Activated T-helper 9 cell treated with anti-CD3 and anti-CD28 coated beads, Interleukin-2, amount 50 U/mL, for 16 hours (primary cell): ENCODE measurements at regions not wholly inside any gene's neighbourhood (a gene's known extent, or its start where the extent isn't known, plus 50 kb on each side); places are given as distances from the start of the nearest gene placed in this dataset.
"Not testable (repeated sequence)": the region's sequence is repeated elsewhere in the genome, so short reads cannot be mapped to it uniquely, and the experiment has no call there.

ENCODE experiments used
- DNase-seq: peaks from one replicate; pipeline ENCODE4 v3.0.0-alpha.2; 2020; ENCODE audit warnings: low read depth

DNA sequence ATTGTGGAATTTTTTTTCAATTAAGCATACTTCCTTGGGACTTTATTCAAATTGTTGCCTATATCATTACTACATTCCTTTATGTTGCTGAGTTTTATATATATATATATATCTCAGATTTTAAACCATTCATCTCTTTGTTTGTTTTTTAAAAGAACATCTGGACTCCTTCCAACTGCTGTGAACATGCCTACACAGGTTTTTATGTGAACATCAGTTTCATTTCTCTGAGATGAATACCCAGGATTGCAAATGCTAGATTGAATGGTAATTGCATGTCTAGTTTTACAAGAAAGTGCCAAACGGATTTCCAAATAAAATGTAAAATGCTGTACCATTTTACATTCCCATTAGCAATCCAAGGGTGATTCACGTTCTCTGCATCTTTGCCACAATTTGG lies 1289.3 kb downstream of the HACE1 start:
- DNase-seq: no peak

GRCh38 chr6:103554911-103555310 lies 1304.8 kb downstream of the HACE1 start:
- no peak for DNase-seq

- DNase-seq: no peak
Observed at GRCh38 chr6:103538381-103538780, 1321.3 kb downstream of the HACE1 start.

GRCh38 chr6:103534814-103535213 lies 1324.9 kb downstream of the HACE1 start:
- no peak for DNase-seq

GRCh38 chr6:103534095-103534494 lies 1325.6 kb downstream of the HACE1 start:
- no peak for DNase-seq

DNA sequence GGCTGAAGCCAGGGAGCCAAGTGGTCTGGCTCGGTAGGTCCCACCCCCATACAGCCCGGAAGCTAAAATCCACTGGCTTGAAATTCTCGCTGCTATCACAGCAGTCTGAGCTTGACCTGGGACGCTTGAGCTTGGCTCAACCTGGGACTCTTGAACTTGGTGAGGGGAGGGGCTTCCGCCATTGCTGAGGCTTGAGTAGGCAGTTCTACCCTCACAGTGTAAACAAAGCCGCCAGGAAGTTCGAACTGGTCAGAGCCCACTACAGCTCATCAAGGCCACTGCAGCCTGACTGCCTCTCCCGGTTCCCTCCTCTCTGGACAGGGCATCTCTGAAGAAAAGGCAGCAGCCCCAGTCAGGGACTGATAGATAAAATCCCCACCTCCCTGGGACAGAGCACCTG lies 1337.7 kb downstream of the HACE1 start:
- no peak for DNase-seq

DNA sequence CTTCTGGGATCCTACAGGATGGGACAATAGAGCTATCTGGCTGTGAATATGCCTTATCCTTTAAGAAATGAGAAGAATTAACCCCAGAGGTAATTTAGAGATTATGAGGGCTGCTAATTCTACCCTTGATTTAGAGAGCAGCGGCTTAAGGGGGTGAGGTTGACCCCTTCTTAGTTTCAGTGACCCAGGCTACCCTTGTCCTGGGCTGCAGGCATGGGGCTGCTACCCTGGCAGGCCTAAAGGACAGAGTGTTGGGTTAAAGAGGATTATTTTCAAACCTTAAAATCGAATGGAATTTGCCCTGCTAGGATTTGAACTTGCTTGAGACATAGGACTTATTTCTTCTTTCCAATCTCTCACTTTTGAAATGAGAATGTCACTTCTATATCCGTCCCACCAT lies 1343.4 kb downstream of the HACE1 start:
- DNase-seq: no peak

GRCh38 chr6:103507052-103507451 lies 1352.7 kb downstream of the HACE1 start:
- DNase-seq: no peak

GRCh38 chr6:103505155-103505518 lies 1354.6 kb downstream of the HACE1 start:
- no peak for DNase-seq

DNA sequence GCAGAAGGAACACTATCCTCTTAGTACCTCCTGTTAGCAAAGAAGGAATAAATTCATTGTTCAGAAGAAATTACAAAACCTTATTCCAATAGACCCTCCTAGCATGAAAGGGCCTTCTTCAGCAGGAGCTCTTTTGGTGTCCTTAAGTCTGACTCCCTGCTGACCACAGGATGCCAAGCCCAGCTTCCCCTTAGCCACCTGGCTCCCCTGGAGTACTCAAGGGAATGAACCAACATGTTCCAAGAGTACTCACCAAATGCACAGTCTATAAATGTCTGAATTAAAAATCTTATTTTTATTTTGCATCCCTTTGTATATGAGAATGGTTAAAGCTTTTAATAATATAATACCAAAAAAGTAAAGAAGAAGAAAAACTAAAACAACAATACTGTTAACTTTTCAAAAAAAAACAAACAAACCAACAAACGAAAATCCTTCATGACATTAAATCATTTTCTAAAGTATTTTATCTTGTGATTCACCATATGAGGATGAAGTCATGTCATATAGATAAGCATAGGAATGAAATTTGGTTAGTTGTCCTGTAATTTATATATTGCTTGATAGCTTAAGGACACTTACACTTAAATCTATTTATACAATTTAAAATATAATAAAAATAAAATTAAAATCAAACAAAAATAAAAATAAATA lies 1355.1 kb downstream of the HACE1 start:
- DNase-seq: no peak

GRCh38 chr6:103496588-103496987 lies 1363.1 kb downstream of the HACE1 start:
- not testable (repeated sequence) for DNase-seq

GRCh38 chr6:103456652-103457051 lies 1403.1 kb downstream of the HACE1 start:
- DNase-seq: no peak

DNA sequence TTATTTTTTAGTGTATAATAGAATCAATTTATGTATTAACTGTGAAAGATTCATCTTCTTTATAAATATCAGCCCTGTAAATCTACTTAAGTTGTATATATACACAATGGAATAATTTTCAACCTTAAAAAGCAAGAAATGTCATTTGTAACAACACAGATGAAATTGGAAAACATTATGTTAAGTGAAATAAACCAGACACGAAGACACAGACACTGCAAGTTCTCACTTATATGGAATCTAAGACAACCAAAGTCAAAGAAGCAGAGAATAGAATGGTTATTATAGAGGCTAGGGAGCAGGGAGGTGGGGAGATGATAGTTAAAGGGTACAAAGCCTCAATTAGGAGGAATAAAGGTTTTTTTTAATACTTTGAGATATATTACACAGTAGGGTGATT lies 1404.4 kb downstream of the HACE1 start:
- DNase-seq: no peak

DNA sequence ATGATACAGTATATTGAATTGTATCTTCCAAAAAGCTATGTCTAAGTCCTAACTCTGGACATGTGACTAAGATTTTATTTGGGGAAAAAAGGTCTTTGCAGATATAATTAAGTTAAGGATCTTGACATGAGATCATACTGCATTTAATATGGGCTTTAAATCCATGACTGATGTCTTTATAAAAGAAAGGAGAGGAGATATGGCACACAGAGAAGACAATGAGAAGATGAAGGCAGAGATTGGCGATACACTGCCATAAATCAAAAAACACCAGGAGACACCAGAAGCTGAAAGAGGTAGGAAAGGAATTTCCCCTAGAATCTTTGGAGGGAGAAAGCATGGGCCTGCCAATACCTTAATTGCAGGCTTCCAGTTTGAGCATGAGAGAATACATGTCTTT lies 1450.2 kb downstream of the HACE1 start:
- no peak for DNase-seq

GRCh38 chr6:103405321-103405720 lies 1454.4 kb downstream of the HACE1 start:
- no peak for DNase-seq

- DNase-seq: no peak
Observed at GRCh38 chr6:103404799-103405198, 1454.9 kb downstream of the HACE1 start.

GRCh38 chr6:103396768-103397167 lies 1463.0 kb downstream of the HACE1 start:
- no peak for DNase-seq

DNA sequence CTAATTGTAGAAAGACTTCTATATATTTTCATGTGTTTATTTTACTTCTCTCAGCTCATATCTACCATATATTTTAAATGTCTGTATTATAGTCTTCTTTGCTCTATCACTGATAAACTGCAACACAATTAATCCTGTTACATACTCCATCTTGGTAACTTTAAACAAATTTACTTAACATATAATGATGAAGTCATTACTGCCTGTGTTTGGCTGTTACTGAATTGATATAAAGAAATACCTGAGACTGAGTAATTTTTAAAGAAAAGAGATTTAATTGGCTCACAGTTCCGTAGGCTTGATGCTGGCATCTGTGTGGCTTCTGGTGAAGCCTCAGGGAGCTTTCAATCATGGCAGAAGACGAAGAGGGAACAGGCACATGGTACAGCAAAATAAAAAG lies 1480.4 kb downstream of the HACE1 start:
- DNase-seq: no peak

DNA sequence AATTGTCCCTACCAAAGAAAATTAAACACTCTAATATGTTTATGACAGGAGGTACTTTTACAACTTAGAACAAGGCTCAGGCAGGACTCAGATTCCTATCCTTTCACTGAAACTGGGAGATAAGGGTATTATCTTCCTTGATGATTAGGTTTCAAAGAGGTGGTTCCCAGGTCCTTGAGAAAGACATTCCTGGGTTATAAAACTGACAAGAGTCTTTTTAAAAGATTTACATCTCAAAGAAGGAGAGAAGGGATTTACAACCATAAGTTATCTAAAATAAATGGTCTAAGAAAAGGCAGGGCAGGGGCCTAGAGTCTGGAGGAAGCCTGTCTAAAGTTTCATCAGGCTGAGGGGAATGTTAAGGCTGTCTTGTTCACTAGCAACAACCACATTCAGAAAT lies 1492.5 kb downstream of the HACE1 start:
- DNase-seq: no peak

DNA sequence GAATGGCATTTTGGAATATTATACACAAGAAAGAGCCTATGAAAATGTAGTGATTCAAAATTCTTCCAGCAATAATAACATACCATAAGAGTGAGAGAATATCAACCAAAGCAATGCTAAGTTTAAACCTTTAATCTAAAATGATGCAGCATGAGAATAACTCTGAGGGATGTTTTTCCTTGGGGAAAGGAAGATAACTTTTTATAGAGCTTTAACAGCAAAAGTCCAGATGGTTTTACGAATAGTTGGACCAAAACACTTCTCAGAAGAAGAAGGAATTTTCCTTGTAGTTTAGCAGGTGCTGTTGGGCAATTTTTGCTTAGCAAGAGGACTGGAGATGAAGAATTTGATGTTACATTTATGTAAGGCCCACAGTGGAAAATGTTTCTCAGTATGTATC lies 1503.2 kb downstream of the HACE1 start:
- no peak for DNase-seq

GRCh38 chr6:103344554-103345163 lies 1515.1 kb downstream of the HACE1 start:
- DNase-seq: no peak

DNA sequence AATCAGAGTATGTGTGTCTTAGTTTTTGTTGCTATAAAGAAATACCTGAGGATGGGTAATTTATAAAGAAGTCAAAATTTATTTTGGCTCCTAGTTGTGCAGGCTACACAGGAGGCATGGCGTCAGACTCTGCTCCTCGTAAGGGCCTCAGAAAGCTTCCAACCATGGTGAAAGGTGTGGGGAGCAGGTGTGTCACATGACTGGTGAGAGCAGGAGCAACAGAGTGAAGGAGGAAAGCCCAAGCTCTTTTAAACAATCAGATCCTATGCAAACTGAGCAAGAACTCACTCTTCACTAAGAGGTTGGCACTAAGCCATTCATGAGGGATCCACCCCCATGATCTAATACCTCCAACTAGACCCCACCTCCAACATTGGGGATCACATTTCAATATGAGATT lies 1524.3 kb downstream of the HACE1 start:
- no peak for DNase-seq

DNA sequence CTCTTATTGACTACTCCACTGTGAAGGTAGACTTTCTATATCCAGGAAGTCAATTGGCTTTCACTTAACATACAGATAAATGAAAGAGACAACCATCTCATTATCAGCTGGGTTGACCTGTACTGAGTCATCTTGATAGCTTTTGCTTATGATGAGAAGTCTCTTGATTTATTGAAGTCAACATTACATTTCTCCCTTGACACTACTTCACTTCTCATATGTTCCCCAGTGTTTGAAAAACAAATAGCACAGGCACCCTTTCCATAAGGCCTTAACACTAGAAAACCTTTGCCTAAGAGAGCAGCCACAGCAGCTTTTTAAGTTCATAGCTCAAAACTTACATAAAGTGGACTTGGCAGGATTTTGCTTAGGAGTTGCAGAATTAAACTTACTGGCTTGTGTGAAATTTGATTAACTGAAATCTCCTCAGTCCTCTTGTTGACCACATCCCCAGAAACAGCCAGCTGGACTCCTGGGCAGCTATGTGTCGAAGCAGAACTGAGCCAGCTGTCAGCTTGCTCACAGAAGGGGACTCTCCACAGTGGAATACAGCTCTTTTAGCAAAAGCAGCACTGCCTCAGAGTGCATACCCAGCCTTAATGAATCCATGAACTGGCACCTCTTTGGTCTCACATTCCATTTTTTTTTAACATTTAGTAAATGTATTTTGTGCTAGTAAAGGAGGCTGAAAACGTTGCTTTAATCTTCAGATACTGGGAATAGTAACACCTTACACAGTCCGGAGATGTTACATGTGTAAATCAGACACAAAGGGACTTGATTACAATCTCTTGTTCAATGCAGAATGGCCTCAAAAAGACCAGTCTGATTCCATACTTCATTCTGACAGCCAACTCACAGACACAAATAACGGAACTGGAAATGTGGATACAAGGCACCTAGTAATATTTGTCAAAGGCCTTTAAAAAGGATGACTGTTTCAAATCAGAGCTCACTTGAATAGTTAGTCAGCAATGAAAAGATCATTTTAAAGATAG lies 1532.7 kb downstream of the HACE1 start:
- DNase-seq: no peak
